ENCODE measurements at regions not wholly inside any gene's neighbourhood (a gene's known extent, or its start where the extent isn't known, plus 50 kb on each side); places are given as distances from the start of the nearest gene placed in this dataset.
"Not testable (repeated sequence)": the region's sequence is repeated elsewhere in the genome, so short reads cannot be mapped to it uniquely, and the experiment has no call there.

DNA sequence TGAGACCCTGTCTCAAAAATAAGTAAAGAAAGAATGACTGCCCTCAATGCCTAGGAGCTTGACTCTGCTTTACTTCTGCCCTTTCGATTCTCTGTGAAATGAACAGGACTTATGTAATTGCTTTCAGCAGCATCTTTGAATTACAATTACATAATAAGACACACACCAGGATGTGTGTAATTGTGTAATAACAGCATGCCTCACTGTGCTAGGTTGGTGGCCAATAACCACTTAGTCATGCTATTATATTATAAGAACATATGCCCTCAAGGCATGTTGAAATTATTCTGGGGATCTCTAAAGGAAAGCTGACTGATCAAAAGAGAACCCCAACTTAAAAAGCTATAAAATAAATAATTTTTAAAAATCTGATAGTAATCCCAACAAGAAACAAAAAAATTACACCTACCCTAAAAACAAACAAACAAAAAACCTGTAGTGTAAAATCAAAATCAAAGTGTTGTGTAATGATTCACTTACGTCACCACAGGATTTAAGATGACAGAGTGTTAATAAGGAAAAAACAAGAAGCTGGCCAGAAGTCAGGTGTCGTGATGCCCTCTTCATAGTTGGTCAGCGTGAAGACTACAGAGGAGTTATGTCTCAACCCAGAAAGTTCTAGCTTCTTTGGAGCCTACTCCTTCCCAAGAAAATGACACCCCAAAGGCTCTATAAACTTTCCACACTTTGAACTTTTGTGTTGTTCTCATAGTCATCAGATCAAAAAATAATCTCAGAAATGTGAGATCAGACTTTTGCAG, 70.5 kb upstream of the NBPF11 start:
- not testable (repeated sequence) for H3K4me3 ChIP-seq; H3K27ac ChIP-seq; DNase-seq (ENCODE audit: low read depth in 1 of 2, low spot score in 1 of 2); H3K36me3 ChIP-seq; H3K9me3 ChIP-seq (ENCODE audit: low read depth); H3K27me3 ChIP-seq; H3K4me1 ChIP-seq (ENCODE audit: low read depth)

DNA sequence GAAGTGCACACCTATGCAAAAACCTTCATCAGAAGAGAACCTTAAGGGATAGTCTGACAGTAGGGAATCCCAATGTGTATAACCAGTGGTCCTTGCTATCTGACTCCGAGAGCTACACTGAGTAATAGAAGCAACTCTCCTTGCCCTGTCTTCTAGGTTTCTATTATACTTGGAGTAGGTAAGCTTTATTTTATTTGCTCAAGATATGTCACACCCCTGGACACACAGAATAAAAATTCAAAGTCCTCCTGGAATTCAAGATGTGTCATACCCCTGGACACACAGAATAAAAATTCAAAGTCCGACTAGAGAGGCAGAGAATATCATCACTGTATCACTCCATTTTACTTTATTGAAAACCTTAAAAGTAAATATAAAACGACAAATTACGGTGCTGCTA, 69.5 kb upstream of the NBPF11 start:
- not testable (repeated sequence) for H3K27ac ChIP-seq; H3K4me3 ChIP-seq; H3K27me3 ChIP-seq; H3K4me1 ChIP-seq (ENCODE audit: low read depth); H3K9me3 ChIP-seq (ENCODE audit: low read depth); H3K36me3 ChIP-seq; DNase-seq (ENCODE audit: low read depth in 1 of 2, low spot score in 1 of 2)

DNA sequence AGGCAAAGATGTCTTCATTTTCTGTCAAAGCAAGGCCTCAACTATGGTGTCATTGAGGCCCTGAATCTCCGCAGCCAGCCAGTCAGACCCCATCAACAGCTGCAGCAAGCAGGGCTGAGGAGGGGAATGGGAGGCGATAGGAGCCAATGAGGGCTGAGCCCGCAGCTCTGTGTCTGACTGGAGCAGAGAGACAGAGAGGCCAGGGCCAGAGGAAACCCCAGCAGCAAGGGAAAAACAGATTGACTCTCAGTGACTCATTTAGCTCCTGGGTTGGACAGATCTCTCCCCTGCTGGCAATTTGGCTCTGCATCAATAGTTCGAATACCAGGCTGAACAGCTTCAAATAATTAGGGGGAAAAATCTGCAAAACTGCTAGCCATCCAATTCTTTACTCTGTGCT, 67.1 kb upstream of the NBPF11 start:
- not testable (repeated sequence) for H3K4me3 ChIP-seq; H3K27me3 ChIP-seq; H3K4me1 ChIP-seq (ENCODE audit: low read depth); H3K27ac ChIP-seq; H3K9me3 ChIP-seq (ENCODE audit: low read depth); H3K36me3 ChIP-seq; DNase-seq (ENCODE audit: low read depth in 1 of 2, low spot score in 1 of 2)

- not testable (repeated sequence) for H3K4me1 ChIP-seq (ENCODE audit: low read depth); H3K36me3 ChIP-seq; DNase-seq (ENCODE audit: low read depth in 1 of 2, low spot score in 1 of 2); H3K4me3 ChIP-seq; H3K27me3 ChIP-seq; H3K27ac ChIP-seq; H3K9me3 ChIP-seq (ENCODE audit: low read depth)
These were observed 59.1 kb upstream of the NBPF11 start for GRCh38 chr1:148211191-148211590.

GRCh38 chr1:148210624-148211023, 58.5 kb upstream of the NBPF11 start:
- not testable (repeated sequence) for H3K9me3 ChIP-seq (ENCODE audit: low read depth); H3K4me1 ChIP-seq (ENCODE audit: low read depth); H3K4me3 ChIP-seq; H3K27me3 ChIP-seq; H3K36me3 ChIP-seq; DNase-seq (ENCODE audit: low read depth in 1 of 2, low spot score in 1 of 2); H3K27ac ChIP-seq

DNA sequence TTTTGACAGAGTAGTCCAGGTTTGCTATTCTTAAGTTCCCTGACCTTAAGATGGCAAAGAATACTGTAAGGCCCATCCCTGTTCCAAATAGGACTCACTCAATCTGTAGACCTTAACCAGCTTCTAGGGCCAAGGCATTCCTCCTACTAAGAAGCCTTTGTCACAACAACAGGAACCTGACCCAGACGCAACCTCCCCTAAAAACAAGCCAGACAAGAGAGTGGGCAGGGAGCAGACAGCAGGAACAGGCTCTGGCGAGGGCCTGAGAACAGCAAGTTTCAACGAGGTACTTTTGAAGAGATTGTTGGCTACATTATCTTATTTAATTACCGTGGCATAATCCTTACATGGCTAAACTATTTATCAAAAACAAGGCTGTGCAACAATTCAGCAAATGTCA, 58.1 kb upstream of the NBPF11 start:
- H3K4me1 ChIP-seq (ENCODE audit: low read depth); DNase-seq (ENCODE audit: low read depth in 1 of 2, low spot score in 1 of 2); H3K36me3 ChIP-seq; H3K27me3 ChIP-seq; H3K4me3 ChIP-seq; H3K9me3 ChIP-seq (ENCODE audit: low read depth); H3K27ac ChIP-seq: not testable (repeated sequence)

- H3K27ac ChIP-seq; H3K9me3 ChIP-seq (ENCODE audit: low read depth); H3K27me3 ChIP-seq; H3K4me3 ChIP-seq; DNase-seq (ENCODE audit: low read depth in 1 of 2, low spot score in 1 of 2); H3K36me3 ChIP-seq; H3K4me1 ChIP-seq (ENCODE audit: low read depth): not testable (repeated sequence)
These were observed 49.9 kb upstream of the NBPF11 start for GRCh38 chr1:148202013-148202412.
